ENCODE measurements at regions not wholly inside any gene's neighbourhood (a gene's known extent, or its start where the extent isn't known, plus 50 kb on each side); places are given as distances from the start of the nearest gene placed in this dataset.

DNA sequence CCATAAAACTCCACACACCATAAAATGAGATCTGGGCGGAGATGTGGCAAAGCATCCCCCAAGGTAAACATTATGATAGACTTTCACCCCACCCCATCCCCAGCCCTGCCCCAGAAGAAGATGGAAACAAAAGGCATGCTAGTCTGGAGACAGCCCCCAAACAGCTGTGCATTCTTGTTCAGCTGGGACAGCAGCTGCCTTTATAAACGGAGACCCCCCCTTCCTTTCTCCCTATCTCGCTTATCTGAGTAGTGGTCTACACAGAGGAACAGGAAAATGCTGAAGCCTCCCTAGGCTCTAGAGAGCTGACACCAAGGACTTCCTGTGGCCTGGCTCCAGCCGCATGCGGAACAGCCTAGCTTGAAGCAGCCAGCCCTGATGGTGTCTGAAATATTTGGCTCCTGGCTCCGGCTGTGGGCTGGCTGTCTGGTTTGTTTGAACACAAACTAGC, 190.3 kb upstream of the ANKFN1 start:
- in situ Hi-C loops (cut with MboI; ENCODE audit: low pct_unique_long_range_greater_than_20kb, low sequenced_read_pairs, unreplicated experiment), result no loop called here
- no peak for DNase-seq (ENCODE audit: low spot score)
- TF ChIP-seq, protein P1, sequence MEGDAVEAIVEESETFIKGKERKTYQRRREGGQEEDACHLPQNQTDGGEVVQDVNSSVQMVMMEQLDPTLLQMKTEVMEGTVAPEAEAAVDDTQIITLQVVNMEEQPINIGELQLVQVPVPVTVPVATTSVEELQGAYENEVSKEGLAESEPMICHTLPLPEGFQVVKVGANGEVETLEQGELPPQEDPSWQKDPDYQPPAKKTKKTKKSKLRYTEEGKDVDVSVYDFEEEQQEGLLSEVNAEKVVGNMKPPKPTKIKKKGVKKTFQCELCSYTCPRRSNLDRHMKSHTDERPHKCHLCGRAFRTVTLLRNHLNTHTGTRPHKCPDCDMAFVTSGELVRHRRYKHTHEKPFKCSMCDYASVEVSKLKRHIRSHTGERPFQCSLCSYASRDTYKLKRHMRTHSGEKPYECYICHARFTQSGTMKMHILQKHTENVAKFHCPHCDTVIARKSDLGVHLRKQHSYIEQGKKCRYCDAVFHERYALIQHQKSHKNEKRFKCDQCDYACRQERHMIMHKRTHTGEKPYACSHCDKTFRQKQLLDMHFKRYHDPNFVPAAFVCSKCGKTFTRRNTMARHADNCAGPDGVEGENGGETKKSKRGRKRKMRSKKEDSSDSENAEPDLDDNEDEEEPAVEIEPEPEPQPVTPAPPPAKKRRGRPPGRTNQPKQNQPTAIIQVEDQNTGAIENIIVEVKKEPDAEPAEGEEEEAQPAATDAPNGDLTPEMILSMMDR (IDR thresholded peaks at IDR 0.05; ENCODE audit: extremely low read depth, insufficient read depth, missing control alignments), result no peak

DNA sequence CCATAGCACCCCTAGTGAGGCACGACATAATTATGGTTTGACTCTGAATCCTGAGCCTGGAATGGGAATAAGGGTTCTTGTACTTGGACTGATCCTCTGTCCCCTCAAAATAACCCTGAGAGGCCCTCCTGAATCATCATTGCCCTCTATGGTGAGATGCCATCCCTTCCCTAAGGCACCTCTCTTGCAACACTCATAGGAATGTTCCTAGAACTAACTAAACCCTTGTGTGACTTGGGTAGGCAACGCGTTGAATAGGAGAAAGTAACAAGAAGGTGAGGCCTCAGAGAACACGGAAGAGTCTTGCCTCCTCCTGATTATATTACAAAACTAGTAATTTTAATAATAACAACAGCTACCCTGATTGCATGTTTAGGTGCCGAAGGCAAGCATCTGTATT, 189.1 kb upstream of the ANKFN1 start:
- DNase-seq (ENCODE audit: low spot score), result no peak
- TF ChIP-seq, protein P1 (IDR thresholded peaks at IDR 0.05; ENCODE audit: extremely low read depth, insufficient read depth, missing control alignments), result no peak
- in situ Hi-C loops (cut with MboI; ENCODE audit: low pct_unique_long_range_greater_than_20kb, low sequenced_read_pairs, unreplicated experiment), result no loop called here

DNA sequence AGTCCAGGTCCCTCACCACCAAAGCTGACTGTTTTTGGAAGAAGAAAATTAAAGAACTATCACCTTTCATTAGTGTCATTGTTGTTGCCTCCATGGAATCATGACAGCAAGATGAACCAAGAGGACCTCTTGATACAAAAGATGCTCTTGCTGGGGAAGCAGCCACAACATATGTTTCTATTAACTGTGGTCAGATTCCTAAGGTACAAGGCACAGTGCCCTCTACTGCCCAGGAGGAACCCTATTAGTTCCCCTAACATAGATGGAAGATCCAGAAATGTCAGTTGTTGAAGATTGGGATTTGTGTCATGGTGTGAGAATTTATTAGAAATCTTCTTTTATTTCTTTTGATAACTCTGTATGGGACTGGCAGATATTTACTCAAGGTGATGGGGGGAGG, 188.2 kb upstream of the ANKFN1 start:
- in situ Hi-C loops (cut with MboI; ENCODE audit: low pct_unique_long_range_greater_than_20kb, low sequenced_read_pairs, unreplicated experiment), result no loop called here
- TF ChIP-seq, protein P1 (IDR thresholded peaks at IDR 0.05; ENCODE audit: extremely low read depth, insufficient read depth, missing control alignments), result peak; percentile 15
- DNase-seq (ENCODE audit: low spot score), result no peak

DNA sequence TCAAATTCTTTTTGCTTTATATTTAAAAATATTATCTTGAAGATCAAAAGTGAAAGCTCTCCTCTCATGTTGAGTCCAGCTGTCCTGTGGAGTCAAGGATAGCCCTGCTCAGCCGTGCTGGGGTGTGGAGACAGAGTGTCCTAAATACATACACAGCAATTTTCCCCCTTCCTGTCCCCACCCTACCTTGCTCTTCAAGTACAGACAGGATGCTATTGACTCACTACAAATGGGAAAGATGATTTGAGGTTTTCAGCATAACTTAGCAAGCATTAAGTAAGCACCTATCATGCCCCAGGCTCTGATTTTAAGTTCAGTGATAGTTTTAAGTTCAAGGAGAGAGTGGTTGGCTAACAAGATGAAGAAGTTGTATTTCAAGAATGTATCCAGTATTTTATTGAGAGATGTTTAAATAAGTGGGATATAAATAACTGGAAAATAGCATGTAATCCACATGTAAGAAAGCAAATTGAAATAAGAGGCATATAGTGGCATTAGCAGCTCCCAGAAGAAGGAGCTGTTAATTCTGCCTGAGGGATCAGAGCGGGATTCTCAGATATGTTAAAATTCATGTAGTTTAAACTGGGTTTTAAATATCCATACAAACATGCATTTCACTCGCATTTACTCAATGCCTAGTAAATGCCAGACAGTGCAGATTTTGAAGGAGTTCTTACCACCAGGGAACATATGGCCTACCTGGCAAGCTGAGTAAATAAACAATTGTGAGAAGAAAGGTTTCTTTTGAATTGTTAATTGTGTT, 183.5 kb upstream of the ANKFN1 start:
- in situ Hi-C loops (cut with MboI; ENCODE audit: low pct_unique_long_range_greater_than_20kb, low sequenced_read_pairs, unreplicated experiment), result no loop called here
- TF ChIP-seq, protein P1 (IDR thresholded peaks at IDR 0.05; ENCODE audit: extremely low read depth, insufficient read depth, missing control alignments), result no peak
- DNase-seq (ENCODE audit: low spot score), result no peak

DNA sequence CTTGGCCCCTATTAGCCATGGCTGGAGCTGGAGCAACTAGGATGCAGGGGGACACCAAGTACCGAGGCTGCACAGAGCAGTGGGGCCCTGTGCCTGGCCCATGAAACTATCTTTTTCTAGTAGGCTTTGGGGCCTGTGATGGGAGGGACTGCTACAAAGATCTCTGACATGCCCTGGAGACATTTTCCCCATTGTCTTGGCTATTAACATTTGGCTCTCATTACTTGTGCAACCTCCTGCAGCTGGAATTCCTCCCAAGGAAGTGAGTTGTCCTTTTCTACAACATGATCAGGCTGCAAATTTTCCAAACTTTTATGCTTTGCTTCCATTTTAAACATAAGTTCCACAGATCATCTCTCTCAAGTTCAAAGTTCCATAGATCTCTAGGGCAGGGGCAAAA, 174.7 kb upstream of the ANKFN1 start:
- in situ Hi-C loops (cut with MboI; ENCODE audit: low pct_unique_long_range_greater_than_20kb, low sequenced_read_pairs, unreplicated experiment), result no loop called here

GRCh38 chr17:55983096-55983495, 170.2 kb upstream of the ANKFN1 start:
- in situ Hi-C loops (cut with MboI; ENCODE audit: low pct_unique_long_range_greater_than_20kb, low sequenced_read_pairs, unreplicated experiment), result no loop called here
- DNase-seq (ENCODE audit: low spot score), result no peak
- TF ChIP-seq, protein P1 (IDR thresholded peaks at IDR 0.05; ENCODE audit: extremely low read depth, insufficient read depth, missing control alignments), result no peak

More for the DNA sequence above, 174.7 kb upstream of the ANKFN1 start:
- no peak for DNase-seq (ENCODE audit: low spot score)
- TF ChIP-seq, protein P1 (IDR thresholded peaks at IDR 0.05; ENCODE audit: extremely low read depth, insufficient read depth, missing control alignments), result no peak
